ENCODE measurements at regions not wholly inside any gene's neighbourhood (a gene's known extent, or its start where the extent isn't known, plus 50 kb on each side); places are given as distances from the start of the nearest gene placed in this dataset.

GRCh38 chr20:8079976-8080375 is 52.1 kb upstream of the PLCB1 start:
- Mint-ChIP-seq H3K27me3 (ENCODE audit: low read depth) (peaks cover 2% of the 10 kb centered on the region), H3K36me3 (ENCODE audit: low read depth) (no peaks in the 10 kb centered on the region), H3K4me3 (ENCODE audit: unreplicated experiment) (no peak overlapping the region), H3K27ac (ENCODE audit: unreplicated experiment) (no peak overlapping the region), H3K4me1 (ENCODE audit: low read depth) (peaks cover 5% of the 10 kb centered on the region), H3K9me3 (ENCODE audit: low read depth) (peaks cover 4% of the 10 kb centered on the region)
- no peak for TF ChIP-seq CTCF (IDR thresholded peaks at IDR 0.05)
- DNase-seq (ENCODE audit: low spot score), result no peak

GRCh38 chr20:8082025-8082424 is 50.0 kb upstream of the PLCB1 start:
- H3K4me3 Mint-ChIP-seq (ENCODE audit: unreplicated experiment), result no peak overlapping the region
- H3K27ac Mint-ChIP-seq (ENCODE audit: unreplicated experiment), result no peak overlapping the region

More at GRCh38 chr20:8082025-8082424, 50.0 kb upstream of the PLCB1 start:
- H3K36me3 Mint-ChIP-seq (ENCODE audit: low read depth), result no peaks in the 10 kb centered on the region
- H3K27me3 Mint-ChIP-seq (ENCODE audit: low read depth), result peaks cover 6% of the 10 kb centered on the region
- H3K9me3 Mint-ChIP-seq (ENCODE audit: low read depth), result peaks cover 4% of the 10 kb centered on the region
- peaks cover 5% of the 10 kb centered on the region for H3K4me1 Mint-ChIP-seq (ENCODE audit: low read depth)
- DNase-seq (ENCODE audit: low spot score), result no peak
- peak; percentile 64 for TF ChIP-seq CTCF (IDR thresholded peaks at IDR 0.05)

All from chondrocyte (in vitro differentiated cells).